WERI-Rb-1 (cell line): ENCODE measurements at regions not wholly inside any gene's neighbourhood (a gene's known extent, or its start where the extent isn't known, plus 50 kb on each side); places are given as distances from the start of the nearest gene placed in this dataset.

Experiments used
- DNase-seq: peaks from one replicate; pipeline ENCODE4 v3.0.0-alpha.2; 2020
- H3K27ac ChIP-seq: fragments of 250-450 bp; sonication (Bioruptor Pico); 2 replicates; pipeline ENCODE4 v1.5.1; 2020; ENCODE audit warnings: mild to moderate bottlenecking, moderate library complexity
- H3K27me3 ChIP-seq: fragments of 250-450 bp; sonication (Bioruptor Pico); 2 replicates; pipeline ENCODE4 v1.5.1; 2021; ENCODE audit warnings: mild to moderate bottlenecking, low read depth, moderate library complexity; ENCODE audit not compliant: insufficient read depth, severe bottlenecking
- H3K36me3 ChIP-seq: fragments of 250-450 bp; sonication (Bioruptor Pico); 2 replicates; pipeline ENCODE4 v1.5.1; 2020; ENCODE audit warnings: mild to moderate bottlenecking, moderate library complexity
- H3K4me3 ChIP-seq: 2 replicates; pipeline ENCODE4 v1.5.1; 2011; ENCODE audit warnings: low read depth, mild to moderate bottlenecking, control low read depth, low read length
- H3K9me3 ChIP-seq: fragments of 250-450 bp; sonication (Bioruptor Pico); 2 replicates; pipeline ENCODE4 v1.5.1; 2021; ENCODE audit warnings: mild to moderate bottlenecking, moderate library complexity; ENCODE audit not compliant: severe bottlenecking
- TF ChIP-seq, protein P1 (sequence below): IDR thresholded peaks from 2 replicates; pipeline ENCODE4 v1.5.1; 2011; ENCODE audit warnings: low read depth, mild to moderate bottlenecking, control low read depth, inconsistent platforms, low read length

GRCh38 chr3:164179110-164179774, 899.1 kb downstream of the SI start:
- H3K27me3 ChIP-seq: no peaks in the 10 kb centered on the region
- no peaks in the 10 kb centered on the region for H3K9me3 ChIP-seq
- TF ChIP-seq, protein P1, sequence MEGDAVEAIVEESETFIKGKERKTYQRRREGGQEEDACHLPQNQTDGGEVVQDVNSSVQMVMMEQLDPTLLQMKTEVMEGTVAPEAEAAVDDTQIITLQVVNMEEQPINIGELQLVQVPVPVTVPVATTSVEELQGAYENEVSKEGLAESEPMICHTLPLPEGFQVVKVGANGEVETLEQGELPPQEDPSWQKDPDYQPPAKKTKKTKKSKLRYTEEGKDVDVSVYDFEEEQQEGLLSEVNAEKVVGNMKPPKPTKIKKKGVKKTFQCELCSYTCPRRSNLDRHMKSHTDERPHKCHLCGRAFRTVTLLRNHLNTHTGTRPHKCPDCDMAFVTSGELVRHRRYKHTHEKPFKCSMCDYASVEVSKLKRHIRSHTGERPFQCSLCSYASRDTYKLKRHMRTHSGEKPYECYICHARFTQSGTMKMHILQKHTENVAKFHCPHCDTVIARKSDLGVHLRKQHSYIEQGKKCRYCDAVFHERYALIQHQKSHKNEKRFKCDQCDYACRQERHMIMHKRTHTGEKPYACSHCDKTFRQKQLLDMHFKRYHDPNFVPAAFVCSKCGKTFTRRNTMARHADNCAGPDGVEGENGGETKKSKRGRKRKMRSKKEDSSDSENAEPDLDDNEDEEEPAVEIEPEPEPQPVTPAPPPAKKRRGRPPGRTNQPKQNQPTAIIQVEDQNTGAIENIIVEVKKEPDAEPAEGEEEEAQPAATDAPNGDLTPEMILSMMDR: no peak

DNA sequence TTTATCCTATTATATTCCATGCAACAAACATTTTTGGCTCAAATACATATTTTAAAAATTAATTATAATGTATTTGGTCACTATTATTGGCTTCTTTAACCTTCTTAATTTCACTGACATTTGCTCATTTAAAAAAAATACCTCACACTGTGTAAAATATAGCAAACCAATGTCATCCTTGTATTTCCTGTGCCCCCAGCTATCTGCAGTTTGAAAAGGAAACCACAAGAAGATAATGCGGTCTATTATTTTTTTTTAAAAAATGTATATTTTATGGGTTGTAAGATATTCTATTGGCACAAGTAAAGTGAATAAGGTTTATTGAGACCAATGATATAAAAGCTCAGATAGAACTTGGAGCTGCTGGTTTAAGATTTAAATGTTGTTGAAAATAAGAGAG, 904.2 kb downstream of the SI start:
- H3K27ac ChIP-seq: no peak overlapping the region
- no peak for DNase-seq

More at GRCh38 chr3:164179110-164179774, 899.1 kb downstream of the SI start:
- DNase-seq: no peak
- Histone ChIP-seq H3K36me3 (no peaks in the 10 kb centered on the region), H3K4me3 (no peak overlapping the region), H3K27ac (no peak overlapping the region)

GRCh38 chr3:164155400-164155799, 922.9 kb downstream of the SI start:
- H3K36me3 ChIP-seq: no peaks in the 10 kb centered on the region
- H3K27ac ChIP-seq: no peak overlapping the region
- H3K4me3 ChIP-seq: no peak overlapping the region
- no peaks in the 10 kb centered on the region for H3K27me3 ChIP-seq
- no peaks in the 10 kb centered on the region for H3K9me3 ChIP-seq
- TF ChIP-seq, protein P1: no peak
- DNase-seq: no peak

More for the DNA sequence above, 904.2 kb downstream of the SI start:
- Histone ChIP-seq H3K36me3 (no peaks in the 10 kb centered on the region), H3K9me3 (no peaks in the 10 kb centered on the region), H3K27me3 (no peaks in the 10 kb centered on the region), H3K4me3 (no peak overlapping the region)
- TF ChIP-seq, protein P1: no peak

GRCh38 chr3:164144824-164145223, 933.5 kb downstream of the SI start:
- Histone ChIP-seq H3K9me3 (peaks cover 12% of the 10 kb centered on the region), H3K27ac (no peak overlapping the region), H3K27me3 (no peaks in the 10 kb centered on the region), H3K36me3 (no peaks in the 10 kb centered on the region), H3K4me3 (no peak overlapping the region)
- DNase-seq: no peak
- TF ChIP-seq, protein P1: no peak

DNA sequence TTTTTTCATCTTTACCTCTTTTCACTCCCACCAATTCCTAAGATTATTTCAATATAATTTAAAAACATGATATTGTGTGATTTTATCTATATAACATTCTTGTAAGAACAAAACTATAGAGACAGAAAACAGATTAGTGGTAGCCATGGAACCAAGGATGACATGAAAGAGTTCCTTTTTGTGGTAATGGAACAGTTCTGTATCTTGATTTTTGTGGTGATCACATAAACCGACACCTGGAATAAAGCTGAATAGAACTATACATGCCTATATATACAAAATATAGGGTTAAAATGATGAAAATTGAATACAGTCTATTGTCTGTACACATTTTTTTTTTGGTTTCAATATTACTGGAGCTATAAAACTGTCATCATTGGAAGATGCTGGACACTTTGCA, 945.4 kb downstream of the SI start:
- H3K9me3 ChIP-seq: no peaks in the 10 kb centered on the region
- no peak overlapping the region for H3K27ac ChIP-seq
- H3K36me3 ChIP-seq: no peaks in the 10 kb centered on the region
- no peaks in the 10 kb centered on the region for H3K27me3 ChIP-seq
- DNase-seq: no peak
- no peak overlapping the region for H3K4me3 ChIP-seq
- TF ChIP-seq, protein P1: no peak
